Ovary (tissue), 3 donors: ENCODE measurements at regions not wholly inside any gene's neighbourhood (a gene's known extent, or its start where the extent isn't known, plus 50 kb on each side); places are given as distances from the start of the nearest gene placed in this dataset.

Experiments
- CTCF ChIP-seq, 3 donors: fragments of 450-650 bp in 2 of 3; fragments of 200-600 bp in 1 of 3; IDR thresholded peaks; one replicate each; pipeline versions ENCODE4 v1.5.1 to v1.8.0; 2016 to 2022; ENCODE audit warnings: antibody characterized with exemption in 3 of 3, mild to moderate bottlenecking in 1 of 3
- EP300 ChIP-seq: sonication (generic); formaldehyde crosslinking; IDR thresholded peaks from one replicate; pipeline ENCODE4 v1.6.1; 2017; ENCODE audit warnings: antibody characterized with exemption
- POLR2A ChIP-seq: fragments of 450-650 bp; IDR thresholded peaks from one replicate; pipeline ENCODE4 v1.6.1; 2017; ENCODE audit warnings: antibody characterized with exemption, mild to moderate bottlenecking, moderate library complexity
- donor health status: DM: no; HTN: no; CAD: no.

GRCh38 chr10:56905051-56905450 is 544.0 kb upstream of the ZWINT start:
- TF ChIP-seq CTCF (IDR thresholded peaks at IDR 0.05), result no peak
- no peak for TF ChIP-seq POLR2A
- TF ChIP-seq EP300, result no peak
